ENCODE measurements at regions not wholly inside any gene's neighbourhood (a gene's known extent, or its start where the extent isn't known, plus 50 kb on each side); places are given as distances from the start of the nearest gene placed in this dataset.
A peak's percentile ranks its signal among the peaks of the same experiment; 100 is the strongest.

DNA sequence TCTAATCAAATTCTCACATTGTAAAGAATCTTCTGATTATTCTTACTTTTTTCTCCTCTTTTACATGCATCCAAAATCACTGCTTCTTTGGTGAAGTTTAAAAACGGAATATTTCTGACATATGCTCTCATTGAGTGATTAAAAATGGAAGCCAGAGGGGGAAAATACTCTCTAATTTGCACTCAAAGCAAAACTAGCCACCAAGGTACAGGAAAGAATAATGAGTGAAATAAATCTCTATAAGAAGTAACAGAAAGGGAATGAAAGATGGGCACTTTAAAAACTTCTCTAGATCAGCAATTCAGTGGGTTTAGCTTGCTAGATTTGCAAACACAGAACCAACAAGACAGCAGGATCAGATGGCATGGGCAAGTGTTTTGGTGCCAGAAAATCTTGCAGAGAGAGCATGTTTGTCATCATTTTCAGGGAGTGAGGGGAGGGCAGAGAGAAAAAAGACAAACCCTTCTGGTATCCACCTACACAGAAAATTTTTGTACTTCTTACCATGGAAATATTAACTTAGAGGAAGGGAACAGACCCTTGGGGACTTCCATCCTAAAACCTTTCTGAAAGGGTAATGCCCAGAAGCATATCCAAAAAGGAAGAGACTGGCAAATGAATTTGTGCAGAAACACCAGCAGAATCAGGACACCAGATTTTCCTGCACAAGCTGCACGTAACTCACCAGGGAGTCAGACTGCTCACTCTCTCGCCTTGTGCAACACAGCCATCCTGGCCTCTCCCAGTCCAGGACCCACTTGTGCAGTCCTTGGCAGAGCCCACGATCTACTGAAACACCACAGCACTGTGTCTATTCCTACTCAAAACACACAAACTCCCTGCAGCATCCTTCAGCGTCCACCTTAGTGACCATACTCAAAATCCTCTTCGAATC is 270.2 kb upstream of the PRDM1 start:
- no peaks in the 10 kb centered on the region for H3K27me3 ChIP-seq
- no peaks in the 10 kb centered on the region for H3K36me3 ChIP-seq
- TF ChIP-seq, protein P1, sequence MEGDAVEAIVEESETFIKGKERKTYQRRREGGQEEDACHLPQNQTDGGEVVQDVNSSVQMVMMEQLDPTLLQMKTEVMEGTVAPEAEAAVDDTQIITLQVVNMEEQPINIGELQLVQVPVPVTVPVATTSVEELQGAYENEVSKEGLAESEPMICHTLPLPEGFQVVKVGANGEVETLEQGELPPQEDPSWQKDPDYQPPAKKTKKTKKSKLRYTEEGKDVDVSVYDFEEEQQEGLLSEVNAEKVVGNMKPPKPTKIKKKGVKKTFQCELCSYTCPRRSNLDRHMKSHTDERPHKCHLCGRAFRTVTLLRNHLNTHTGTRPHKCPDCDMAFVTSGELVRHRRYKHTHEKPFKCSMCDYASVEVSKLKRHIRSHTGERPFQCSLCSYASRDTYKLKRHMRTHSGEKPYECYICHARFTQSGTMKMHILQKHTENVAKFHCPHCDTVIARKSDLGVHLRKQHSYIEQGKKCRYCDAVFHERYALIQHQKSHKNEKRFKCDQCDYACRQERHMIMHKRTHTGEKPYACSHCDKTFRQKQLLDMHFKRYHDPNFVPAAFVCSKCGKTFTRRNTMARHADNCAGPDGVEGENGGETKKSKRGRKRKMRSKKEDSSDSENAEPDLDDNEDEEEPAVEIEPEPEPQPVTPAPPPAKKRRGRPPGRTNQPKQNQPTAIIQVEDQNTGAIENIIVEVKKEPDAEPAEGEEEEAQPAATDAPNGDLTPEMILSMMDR (IDR thresholded peaks at IDR 0.05), result no peak
- no peak for TF ChIP-seq POLR2A (IDR thresholded peaks at IDR 0.05)
- no peak for TF ChIP-seq EP300 (IDR thresholded peaks at IDR 0.05)
- no peak overlapping the region for H3K27ac ChIP-seq
- no peak for DNase-seq (ENCODE audit: low spot score in 2 of 2)
- H3K4me3 ChIP-seq, result no peak overlapping the region
- 81 to 90% methylated on average over 6 of the region's 6 CpGs for whole genome bisulfite sequencing, 2 donors
- no peaks in the 10 kb centered on the region for H3K9me3 ChIP-seq
- H3K4me1 ChIP-seq, result peaks cover 0 to under 1% (median 0%) of the 10 kb centered on the region in 4 donors

DNA sequence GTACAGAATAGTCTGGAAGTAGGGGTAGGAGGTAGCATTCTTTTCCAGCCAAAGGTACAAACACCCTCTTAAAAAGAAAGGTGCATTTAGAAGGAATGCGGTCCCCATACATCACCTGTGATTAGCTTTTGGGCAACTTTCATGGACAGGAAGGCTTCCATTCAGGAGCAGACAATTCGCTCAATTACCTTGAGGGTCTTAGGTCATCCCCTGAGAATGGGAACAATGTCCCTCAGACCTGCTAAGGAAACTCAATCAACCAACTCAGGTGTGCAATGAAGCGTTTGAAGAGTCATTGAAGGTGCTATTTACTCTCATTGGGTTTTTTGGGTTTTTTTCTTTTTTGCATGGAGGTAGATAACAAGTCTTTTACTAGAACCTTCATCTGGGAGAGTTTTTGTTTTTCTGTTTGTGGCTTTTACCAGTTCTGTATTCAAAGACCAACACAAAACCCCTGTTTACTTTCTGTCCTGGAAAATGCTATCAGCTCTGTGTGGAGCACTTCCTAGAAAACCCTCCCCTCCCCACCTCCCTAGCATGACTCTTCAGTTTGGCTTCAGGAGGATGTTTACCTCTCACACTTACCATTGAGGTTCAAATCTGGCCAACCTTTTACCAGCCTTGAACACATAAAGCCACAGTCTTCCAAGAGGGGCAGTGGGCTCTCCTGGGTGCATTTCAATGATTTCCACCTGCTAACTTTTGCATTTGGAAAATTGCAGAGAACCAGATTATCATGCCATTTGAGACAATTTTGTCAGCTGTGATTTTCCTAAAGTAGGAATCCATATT is 271.2 kb upstream of the PRDM1 start:
- Histone ChIP-seq H3K9me3 (no peaks in the 10 kb centered on the region), H3K36me3 (no peaks in the 10 kb centered on the region), H3K4me3 (no peak overlapping the region), H3K27me3 (no peaks in the 10 kb centered on the region), H3K4me1 (peaks cover 0 to 11% (median 6%) of the 10 kb centered on the region in 4 donors), H3K27ac (no peak overlapping the region)
- DNase-seq (ENCODE audit: low spot score in 2 of 2), result no peak
- TF ChIP-seq, protein P1 (IDR thresholded peaks at IDR 0.05), result no peak
- no peak for TF ChIP-seq POLR2A (IDR thresholded peaks at IDR 0.05)
- no peak for TF ChIP-seq EP300 (IDR thresholded peaks at IDR 0.05)
- WGBS, 2 donors, result 94 to 96% methylated on average over 3 of the region's 3 CpGs

DNA sequence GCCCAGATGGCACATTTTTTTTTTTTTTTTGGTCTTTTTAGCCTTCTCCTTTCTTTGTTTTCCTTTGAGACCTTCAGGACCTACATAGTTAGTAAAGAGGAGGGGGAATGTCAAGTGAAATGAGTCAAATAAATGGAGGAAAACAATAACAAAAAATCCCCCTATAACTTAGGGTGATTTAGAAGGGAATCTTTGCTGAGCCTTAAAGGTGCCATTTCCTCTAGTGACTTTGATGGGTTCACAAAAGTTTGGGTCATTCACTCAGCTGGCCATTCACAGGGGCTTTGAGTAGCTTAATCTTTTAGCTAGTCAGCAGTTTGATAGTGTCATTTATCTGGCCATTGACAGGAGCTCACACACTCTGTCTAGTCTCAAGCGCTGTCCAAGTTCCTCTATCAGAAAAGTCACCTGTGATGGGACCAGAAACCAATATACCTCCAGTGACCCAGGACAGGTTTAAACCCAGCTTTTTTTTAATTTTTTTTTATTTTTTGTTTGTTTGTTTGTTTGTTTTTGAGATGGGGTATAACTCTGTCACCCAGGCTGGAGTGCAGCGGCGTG is 275.1 kb upstream of the PRDM1 start:
- Histone ChIP-seq H3K4me1 (peaks cover 0 to 18% (median 6%) of the 10 kb centered on the region in 4 donors), H3K27ac (no peak overlapping the region), H3K4me3 (no peak overlapping the region), H3K36me3 (no peaks in the 10 kb centered on the region), H3K27me3 (no peaks in the 10 kb centered on the region), H3K9me3 (no peaks in the 10 kb centered on the region)
- DNase-seq (ENCODE audit: low spot score in 2 of 2), result no peak
- 94% methylated on average over 3 of the region's 3 CpGs for WGBS, 2 donors
- TF ChIP-seq POLR2A (IDR thresholded peaks at IDR 0.05) (no peak), EP300 (IDR thresholded peaks at IDR 0.05) (no peak)
- TF ChIP-seq, protein P1 (IDR thresholded peaks at IDR 0.05), result no peak

DNA sequence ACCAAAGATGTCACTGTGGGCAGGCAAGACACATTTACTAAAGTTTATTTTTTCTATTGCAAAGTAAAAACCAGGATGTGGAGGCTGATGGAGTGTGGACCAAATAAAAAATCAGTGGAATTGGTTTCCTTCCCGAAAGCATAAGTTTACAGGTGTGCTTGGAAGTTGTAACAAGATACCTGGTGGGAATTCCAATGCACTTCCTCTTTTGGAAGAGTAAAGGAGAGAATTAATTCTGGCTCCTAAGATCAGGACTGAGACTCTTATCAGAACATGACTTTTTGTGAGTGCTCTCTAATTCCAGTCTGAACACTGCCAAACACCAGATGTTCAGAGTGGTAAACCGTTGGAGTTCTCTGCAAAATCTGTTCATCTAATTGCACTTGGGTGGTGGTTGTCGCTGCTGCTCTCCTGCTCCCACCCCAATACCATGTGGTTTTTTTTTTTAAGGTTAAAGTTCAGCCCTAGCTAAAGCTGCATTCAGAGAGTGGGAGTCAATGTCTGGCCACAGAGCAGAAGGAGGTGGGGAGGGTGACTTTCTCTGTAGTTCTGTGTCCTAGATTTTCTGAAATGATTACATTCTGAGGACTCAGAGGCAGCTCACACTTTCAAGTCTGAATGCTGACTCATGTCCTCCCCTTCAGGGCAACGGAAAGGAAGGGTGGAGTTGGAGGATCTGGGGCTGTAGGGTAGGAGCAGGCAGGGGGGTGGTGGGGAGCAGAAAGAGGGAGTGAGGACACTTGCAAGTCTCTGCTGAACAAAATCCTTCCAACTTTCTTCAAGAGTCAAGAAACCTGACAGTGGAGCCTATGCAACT is 275.8 kb upstream of the PRDM1 start:
- Histone ChIP-seq H3K36me3 (no peaks in the 10 kb centered on the region), H3K4me3 (no peak overlapping the region), H3K9me3 (no peaks in the 10 kb centered on the region), H3K4me1 (peaks cover 0 to 18% (median 6%) of the 10 kb centered on the region in 4 donors), H3K27ac (peak overlapping the region in 1 of 4 donors; percentile 48), H3K27me3 (no peaks in the 10 kb centered on the region)
- DNase-seq (ENCODE audit: low spot score in 2 of 2), result peak in 1 of 2 donors; percentile 24
- WGBS, 2 donors, result 4 to 21% methylated on average over 4 of the region's 4 CpGs
- TF ChIP-seq EP300 (IDR thresholded peaks at IDR 0.05) (peak in 1 of 2 donors; percentile 36), POLR2A (IDR thresholded peaks at IDR 0.05) (no peak)
- TF ChIP-seq, protein P1 (IDR thresholded peaks at IDR 0.05), result no peak
